ENCODE measurements at regions not wholly inside any gene's neighbourhood (a gene's known extent, or its start where the extent isn't known, plus 50 kb on each side); places are given as distances from the start of the nearest gene placed in this dataset.

DNA sequence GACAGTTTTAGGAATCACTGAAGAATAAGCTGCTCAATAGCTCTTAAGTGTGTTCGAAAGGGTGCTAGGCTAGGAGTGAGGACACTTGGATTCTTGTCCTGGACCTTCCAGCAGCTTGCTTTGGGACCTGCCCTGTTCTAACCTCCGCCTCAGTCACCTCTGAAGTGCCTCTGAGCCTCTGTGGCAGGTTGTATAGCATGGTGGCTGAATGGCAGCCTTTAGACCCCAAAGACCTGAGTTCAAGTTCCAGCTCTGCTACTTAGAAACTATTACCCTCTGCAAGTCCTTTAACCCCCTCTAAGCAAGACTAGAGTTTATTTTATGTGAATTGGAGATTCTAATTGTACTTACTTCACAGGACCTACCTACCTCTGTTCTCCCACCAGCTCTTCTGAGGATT lies 81.5 kb downstream of the RRAGC start:
- TF ChIP-seq CTCF (IDR thresholded peaks at IDR 0.05; ENCODE audit: insufficient read depth, low read length) (no peak), SPI1 (IDR thresholded peaks at IDR 0.05; ENCODE audit: borderline replicate concordance, low read depth) (no peak), POLR2AphosphoS5 (IDR thresholded peaks at IDR 0.05; ENCODE audit: low read depth) (no peak), GABPA (IDR thresholded peaks at IDR 0.05; ENCODE audit: low read depth) (no peak)
- TF ChIP-seq, protein P1, sequence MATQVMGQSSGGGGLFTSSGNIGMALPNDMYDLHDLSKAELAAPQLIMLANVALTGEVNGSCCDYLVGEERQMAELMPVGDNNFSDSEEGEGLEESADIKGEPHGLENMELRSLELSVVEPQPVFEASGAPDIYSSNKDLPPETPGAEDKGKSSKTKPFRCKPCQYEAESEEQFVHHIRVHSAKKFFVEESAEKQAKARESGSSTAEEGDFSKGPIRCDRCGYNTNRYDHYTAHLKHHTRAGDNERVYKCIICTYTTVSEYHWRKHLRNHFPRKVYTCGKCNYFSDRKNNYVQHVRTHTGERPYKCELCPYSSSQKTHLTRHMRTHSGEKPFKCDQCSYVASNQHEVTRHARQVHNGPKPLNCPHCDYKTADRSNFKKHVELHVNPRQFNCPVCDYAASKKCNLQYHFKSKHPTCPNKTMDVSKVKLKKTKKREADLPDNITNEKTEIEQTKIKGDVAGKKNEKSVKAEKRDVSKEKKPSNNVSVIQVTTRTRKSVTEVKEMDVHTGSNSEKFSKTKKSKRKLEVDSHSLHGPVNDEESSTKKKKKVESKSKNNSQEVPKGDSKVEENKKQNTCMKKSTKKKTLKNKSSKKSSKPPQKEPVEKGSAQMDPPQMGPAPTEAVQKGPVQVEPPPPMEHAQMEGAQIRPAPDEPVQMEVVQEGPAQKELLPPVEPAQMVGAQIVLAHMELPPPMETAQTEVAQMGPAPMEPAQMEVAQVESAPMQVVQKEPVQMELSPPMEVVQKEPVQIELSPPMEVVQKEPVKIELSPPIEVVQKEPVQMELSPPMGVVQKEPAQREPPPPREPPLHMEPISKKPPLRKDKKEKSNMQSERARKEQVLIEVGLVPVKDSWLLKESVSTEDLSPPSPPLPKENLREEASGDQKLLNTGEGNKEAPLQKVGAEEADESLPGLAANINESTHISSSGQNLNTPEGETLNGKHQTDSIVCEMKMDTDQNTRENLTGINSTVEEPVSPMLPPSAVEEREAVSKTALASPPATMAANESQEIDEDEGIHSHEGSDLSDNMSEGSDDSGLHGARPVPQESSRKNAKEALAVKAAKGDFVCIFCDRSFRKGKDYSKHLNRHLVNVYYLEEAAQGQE (IDR thresholded peaks at IDR 0.05; ENCODE audit: insufficient replicate concordance, low read depth) = no peak

Data from HL-60 (cell line).